HG02588 (cell line): ENCODE measurements at regions not wholly inside any gene's neighbourhood (a gene's known extent, or its start where the extent isn't known, plus 50 kb on each side); places are given as distances from the start of the nearest gene placed in this dataset.

ENCODE experiments used
- ATAC-seq: cut with Tn5 transposase; IDR thresholded peaks from one replicate; pipeline ENCODE4 v1.9.1; 2021; ENCODE audit warnings: mild to moderate bottlenecking, moderate library complexity; ENCODE audit not compliant: unreplicated experiment

DNA sequence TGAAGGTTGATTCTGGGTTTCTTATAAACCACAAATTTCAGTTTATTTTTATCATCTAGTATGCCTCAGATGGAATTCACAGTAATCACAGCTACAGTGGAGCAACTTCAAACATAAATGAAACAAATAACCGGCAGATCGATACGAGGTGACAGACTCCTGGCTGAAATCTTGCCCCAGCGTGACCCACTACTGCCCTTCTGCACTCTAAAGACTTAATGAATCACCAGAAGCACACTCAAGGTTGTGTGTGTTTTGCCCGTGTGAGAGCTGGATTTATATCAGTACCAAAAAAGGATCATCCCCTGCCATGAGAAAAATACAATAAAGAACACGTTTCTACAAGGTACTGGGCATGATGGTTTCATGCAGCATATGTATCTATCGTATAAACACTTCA lies 161.7 kb downstream of the KLF12 start:
- no peak for ATAC-seq

DNA sequence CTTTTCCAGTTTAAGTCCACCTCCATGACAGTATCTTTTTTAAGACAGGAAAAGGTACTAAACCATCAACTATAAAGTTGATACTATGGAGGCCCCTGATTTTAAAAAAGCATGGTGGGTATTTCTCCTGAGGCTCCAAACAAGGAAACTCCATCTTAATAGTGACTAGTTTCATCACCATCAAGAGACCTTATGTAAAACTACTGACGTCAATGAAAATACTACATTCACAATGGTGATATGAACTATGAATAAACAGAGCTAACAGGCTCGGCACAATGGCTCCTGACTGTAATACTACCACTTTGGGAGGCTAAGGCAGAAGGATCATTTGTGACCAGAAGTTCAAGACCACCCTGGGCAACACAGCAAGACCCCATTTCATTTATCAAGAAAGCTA lies 162.7 kb downstream of the KLF12 start:
- no peak for ATAC-seq

- no peak for ATAC-seq
Observed at GRCh38 chr13:73970421-73971055, 163.7 kb downstream of the KLF12 start.

DNA sequence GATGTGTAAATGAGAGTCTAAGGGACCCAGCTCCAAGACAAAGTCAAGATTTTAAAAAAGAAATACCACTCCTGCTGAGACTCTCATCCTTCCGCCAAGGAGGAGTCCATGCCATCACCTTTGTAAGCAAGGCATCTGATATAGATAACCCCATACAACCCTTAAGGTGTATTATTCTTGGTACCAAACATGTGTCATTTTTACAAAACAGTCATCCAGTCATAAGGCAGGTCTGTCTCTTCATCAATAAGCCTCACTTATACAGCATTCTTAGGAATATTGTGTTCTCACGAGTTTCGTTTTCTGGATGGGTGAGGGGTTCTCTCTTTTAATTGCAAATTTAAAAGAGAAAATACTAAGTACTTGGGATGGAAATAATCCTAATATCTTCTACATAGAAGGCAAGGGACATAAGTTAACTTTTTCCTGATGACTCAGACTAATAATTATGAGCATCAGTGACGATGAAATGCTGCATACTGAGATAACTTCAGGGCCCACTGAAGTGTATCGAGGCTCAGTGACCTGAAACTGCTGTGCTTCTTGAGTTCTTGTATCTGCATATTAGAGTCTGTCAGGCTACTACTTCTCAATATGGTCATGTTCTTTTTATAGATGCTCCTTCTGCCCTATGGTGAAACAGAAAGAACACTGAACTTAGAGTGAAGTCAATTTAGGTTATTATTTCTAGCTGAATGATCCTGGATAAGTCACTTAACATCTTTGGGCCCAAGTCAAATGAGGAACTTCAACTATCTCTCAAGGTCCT lies 166.6 kb downstream of the KLF12 start:
- ATAC-seq, result peak; percentile 99

DNA sequence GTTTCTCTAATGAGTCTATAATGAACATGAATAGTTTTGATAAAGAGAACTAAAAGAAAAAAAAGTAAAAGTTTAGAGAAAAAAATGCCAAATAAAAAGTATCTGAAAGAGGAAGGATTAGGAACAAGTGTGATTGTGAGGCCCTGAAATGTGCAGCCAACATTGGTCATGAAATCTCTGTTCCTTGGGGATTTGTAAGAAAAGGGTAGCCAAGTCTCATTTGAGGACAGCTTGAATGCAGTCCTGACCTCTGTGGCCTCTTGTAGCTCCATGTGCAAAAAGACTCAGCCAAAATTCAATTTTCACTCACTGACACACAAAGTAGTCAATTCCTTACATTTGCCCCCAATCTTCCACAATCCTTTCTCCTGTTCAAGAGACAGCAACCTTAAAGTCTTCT lies 167.9 kb downstream of the KLF12 start:
- ATAC-seq, result no peak

- ATAC-seq, result no peak
Observed at GRCh38 chr13:73962284-73962683, 171.9 kb downstream of the KLF12 start.

- ATAC-seq, result no peak
Observed at GRCh38 chr13:73961181-73961580, 173.0 kb downstream of the KLF12 start.

DNA sequence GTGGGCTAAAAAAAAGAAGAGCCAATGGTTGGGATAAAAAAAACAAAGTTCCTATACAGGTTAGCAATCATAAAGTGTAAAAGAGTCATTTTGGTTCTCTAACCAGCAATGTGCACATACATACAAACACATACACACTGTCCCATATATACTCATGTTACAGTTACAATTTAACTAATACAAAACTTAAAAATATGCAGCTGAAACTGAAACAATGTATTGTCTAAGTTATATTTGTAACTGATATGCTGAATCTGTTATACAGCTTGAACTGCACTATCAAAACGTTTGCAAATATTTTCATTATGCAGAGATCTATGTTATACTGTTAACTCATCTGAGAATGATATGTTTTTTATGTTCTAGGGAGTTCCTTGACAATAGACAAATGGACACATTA lies 173.7 kb downstream of the KLF12 start:
- peak; percentile 63 for ATAC-seq

- no peak for ATAC-seq
Observed at GRCh38 chr13:73958657-73959397, 175.4 kb downstream of the KLF12 start.

GRCh38 chr13:73957889-73958288 lies 176.3 kb downstream of the KLF12 start:
- no peak for ATAC-seq

DNA sequence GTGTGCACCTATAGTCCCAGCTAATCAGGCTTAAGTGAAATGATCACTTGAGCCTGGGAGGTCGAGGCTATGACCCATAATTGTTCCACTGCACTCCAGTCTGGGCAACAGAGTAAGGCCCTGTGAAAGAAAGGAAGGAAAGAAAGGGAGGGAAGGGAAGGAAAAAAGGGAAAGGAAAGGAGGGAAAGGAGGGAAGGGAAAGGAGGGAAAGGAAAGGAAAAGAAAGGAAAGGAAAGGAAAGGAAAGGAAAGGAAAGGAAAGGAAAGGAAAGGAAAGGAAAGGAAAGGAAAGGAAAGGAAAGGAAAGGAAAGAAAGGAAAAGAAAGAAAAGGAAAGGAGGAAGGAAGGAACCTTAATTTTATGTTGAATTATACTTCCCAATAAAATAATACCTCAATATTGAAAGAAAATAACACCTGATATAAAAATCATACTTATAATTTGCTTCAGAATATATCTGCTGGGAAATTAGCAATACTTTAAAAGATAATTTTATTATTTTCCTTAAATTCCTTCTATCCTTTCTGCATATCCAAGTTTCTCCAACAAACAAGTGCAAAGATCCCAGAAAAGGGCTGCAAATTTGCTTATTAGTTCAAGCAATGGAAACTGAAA lies 177.3 kb downstream of the KLF12 start:
- ATAC-seq, result no peak

- no peak for ATAC-seq
Observed at GRCh38 chr13:73955977-73956500, 178.2 kb downstream of the KLF12 start.

- peak; percentile 67 for ATAC-seq
Observed at GRCh38 chr13:73954808-73955207, 179.4 kb downstream of the KLF12 start.

DNA sequence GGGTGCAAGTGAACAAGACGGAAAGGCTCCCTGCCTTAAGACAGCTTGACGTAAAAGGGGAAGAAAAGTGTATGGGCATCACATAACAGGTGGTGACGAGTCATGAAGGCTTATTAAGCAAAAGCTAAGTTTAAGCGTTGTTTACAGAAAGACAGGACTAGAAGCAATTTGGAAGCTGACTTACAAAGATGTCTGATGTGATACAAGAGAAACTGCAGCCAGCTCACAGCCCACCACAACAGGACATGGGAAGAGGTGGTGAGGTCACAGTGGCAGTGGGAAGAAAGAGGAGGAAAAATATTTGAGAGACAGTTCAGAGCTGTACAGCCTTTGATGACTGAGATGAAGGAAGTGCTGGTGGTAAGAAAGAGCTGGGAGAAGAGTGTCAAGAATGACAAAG lies 181.6 kb downstream of the KLF12 start:
- ATAC-seq, result no peak

DNA sequence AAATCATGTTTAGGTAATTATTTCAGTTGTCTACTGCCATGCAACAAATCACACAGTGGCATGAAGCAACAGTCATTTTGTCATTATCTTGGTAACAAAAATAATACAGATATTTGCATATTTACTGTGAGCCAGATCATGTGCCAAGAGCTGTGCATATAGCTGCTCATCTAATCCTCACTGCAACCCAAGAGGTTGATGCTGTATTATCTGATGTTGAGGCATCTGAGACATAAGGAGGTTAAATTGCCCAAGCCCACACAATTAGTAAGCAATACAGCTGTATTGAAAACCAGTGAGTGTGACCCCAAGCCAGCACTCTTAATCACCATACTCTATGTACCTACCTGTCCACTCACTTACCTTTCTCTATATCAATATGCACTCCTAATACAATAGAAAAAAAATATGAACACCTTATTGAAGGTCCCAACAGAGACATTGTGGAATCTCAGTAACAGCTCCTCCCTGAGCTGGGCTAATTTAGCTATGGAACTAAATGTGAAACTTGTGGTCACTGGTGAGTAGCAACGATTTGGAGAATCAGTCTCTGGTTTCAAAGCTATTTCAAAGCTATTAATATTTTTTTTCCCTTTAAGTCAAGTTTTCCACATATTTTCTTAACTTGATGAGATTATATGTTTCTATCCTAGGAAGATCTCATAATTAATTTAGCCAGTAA lies 185.2 kb downstream of the KLF12 start:
- no peak for ATAC-seq

- ATAC-seq, result no peak
Observed at GRCh38 chr13:73945871-73946270, 188.3 kb downstream of the KLF12 start.

- ATAC-seq, result no peak
Observed at GRCh38 chr13:73945382-73945781, 188.8 kb downstream of the KLF12 start.

DNA sequence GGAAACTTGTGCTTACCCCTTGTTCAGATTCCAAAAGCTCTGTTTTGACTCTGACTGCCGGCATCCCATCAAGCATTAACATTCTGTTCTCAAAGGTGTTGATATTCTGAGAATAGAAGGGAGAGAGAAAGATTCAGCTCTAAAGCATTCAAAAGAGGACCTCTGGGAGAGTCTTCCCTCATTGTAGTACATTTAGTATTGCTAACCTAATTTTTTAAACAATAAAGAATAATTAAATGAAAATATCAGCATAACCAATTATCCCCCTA lies 190.3 kb downstream of the KLF12 start:
- ATAC-seq, result no peak

DNA sequence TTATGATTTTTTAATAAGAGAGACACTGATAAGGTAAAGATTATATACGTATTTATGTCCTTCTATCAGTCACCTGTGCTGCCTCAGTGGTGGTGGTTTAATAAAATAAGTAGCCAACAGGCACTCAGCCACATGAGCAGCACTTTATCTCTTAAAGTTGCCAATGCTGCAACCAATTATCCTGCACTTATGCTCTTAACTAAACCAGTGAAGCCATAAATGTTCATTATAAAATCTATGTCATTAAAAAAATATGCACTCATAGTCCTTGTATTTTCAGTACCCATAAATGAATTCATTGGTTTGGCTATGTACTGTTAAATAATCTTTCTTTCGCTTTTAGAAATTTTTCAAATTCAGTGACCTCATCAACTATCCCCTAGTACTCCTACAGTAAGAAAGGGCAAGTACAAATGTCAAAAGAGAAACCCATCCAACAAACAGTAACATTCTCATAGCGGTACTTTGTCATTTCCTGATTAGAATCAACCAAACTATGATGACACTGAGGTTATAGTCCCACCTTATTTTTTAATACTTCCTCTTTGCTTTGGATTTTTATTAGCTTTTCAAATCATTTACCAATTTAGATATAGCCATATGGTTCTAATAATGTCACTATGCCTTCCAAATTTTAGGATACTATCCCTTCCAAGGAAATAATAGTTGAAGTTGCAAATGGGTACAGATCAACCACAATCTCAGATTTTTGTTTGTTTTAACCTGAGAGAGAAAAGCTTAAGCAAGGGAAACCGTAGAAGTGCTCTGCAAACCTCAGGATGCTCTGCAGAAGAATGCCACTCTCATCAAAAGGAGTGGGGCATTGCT lies 190.9 kb downstream of the KLF12 start:
- ATAC-seq, result peak; percentile 89

DNA sequence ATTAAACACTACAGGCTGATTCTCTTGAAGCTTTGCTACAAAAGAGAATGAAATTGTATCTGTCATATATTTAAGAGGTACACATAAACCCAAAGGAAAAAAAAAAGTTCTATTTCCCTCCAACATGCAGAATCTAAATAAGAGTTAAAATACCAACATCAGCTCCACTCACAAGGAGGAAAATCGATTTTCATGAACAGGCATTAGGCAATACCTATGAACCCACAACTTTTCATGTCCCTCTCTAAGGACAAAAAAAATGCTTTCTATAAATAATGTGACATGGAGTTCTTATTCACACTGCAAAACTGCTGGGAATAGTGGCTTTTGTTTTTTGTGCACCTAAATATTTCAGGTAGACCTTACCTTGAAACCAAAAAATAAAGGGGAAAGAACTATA lies 192.5 kb downstream of the KLF12 start:
- no peak for ATAC-seq
